ENCODE measurements at regions not wholly inside any gene's neighbourhood (a gene's known extent, or its start where the extent isn't known, plus 50 kb on each side); places are given as distances from the start of the nearest gene placed in this dataset.
A peak's percentile ranks its signal among the peaks of the same experiment; 100 is the strongest.

DNA sequence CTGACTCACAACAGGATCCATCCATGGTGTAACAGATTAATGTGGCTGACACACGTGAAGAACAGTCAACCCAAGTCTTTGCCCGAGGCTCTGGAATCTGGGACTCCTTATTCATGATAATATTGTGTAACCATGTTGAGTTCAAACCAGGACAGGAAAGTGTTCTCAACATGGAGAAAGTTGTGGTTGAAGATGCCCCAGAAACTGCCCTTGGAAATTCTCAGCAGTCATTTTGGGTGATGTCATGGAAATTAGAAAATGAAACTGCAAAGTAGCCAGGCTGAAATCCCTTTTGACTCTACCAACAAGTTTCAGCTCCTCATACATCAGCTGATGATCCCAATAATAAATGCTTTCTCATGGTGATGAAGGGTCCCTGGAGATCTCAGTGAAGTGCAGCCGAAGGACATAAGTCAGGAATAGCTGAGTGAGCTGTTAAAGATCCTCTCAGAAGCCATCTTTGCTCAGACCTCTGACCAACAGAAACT, 307.7 kb downstream of the TNS1 start:
- DNase-seq = peak; percentile 90
- H3K27me3 ChIP-seq (replicated peaks) = no peaks in the 10 kb centered on the region
- in situ Hi-C loops (cut with HindIII; ENCODE audit: low pct_ligation_motif_present, low sequenced_read_pairs) = no loop called here
- TF ChIP-seq, protein P1, sequence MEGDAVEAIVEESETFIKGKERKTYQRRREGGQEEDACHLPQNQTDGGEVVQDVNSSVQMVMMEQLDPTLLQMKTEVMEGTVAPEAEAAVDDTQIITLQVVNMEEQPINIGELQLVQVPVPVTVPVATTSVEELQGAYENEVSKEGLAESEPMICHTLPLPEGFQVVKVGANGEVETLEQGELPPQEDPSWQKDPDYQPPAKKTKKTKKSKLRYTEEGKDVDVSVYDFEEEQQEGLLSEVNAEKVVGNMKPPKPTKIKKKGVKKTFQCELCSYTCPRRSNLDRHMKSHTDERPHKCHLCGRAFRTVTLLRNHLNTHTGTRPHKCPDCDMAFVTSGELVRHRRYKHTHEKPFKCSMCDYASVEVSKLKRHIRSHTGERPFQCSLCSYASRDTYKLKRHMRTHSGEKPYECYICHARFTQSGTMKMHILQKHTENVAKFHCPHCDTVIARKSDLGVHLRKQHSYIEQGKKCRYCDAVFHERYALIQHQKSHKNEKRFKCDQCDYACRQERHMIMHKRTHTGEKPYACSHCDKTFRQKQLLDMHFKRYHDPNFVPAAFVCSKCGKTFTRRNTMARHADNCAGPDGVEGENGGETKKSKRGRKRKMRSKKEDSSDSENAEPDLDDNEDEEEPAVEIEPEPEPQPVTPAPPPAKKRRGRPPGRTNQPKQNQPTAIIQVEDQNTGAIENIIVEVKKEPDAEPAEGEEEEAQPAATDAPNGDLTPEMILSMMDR (IDR thresholded peaks at IDR 0.05; ENCODE audit: low read depth, low read length, missing control alignments) = no peak
- H3K4me3 ChIP-seq (ENCODE audit: low read depth, low read length) = no peak overlapping the region
- H3K27ac ChIP-seq = peak overlapping the region; percentile 71
- no peaks in the 10 kb centered on the region for H3K36me3 ChIP-seq (replicated peaks)

DNA sequence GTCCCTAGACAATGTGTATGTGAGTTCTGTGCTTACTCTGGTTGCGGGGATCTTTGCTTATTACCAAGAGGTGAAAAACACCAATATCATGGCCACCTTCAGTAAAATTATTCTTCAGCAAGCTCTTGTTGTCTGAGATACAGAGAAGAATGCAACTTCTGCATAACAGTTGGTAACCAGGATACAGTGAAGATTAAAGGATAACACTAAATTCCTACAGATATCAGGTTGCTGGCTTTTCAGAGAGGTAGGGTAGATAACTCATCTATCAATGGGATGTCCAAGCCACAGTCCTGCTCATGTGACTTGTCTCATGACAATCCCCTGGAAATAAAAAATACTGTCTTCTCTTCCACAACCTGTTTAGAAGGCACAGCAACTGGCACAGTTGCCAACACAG, 308.5 kb downstream of the TNS1 start:
- H3K27ac ChIP-seq = peak overlapping the region; percentile 49
- H3K4me3 ChIP-seq (ENCODE audit: low read depth, low read length) = no peak overlapping the region
- DNase-seq = no peak
- no peaks in the 10 kb centered on the region for H3K36me3 ChIP-seq (replicated peaks)
- in situ Hi-C loops (cut with HindIII; ENCODE audit: low pct_ligation_motif_present, low sequenced_read_pairs) = no loop called here
- no peaks in the 10 kb centered on the region for H3K27me3 ChIP-seq (replicated peaks)
- TF ChIP-seq, protein P1 (IDR thresholded peaks at IDR 0.05; ENCODE audit: low read depth, low read length, missing control alignments) = no peak

DNA sequence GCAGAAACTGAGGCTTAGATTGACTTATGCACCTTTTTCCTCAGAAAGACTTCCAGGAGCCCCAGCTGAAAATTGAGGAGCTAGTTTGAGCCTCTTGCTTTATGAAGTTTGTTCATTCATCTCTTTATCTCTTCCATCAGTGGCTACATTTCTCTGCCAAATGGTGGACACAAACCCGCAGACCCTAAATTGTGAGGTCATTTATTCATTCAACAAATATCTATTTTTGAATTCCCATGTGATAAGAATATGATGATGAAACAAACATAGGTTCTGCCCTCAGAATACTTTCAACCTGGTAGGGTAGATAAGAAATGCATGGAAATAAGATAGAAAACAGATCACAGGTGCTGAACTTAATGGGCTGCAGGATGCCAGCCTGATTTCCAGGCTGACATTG, 309.4 kb downstream of the TNS1 start:
- Histone ChIP-seq H3K27ac (no peak overlapping the region), H3K36me3 (replicated peaks) (no peaks in the 10 kb centered on the region), H3K27me3 (replicated peaks) (no peaks in the 10 kb centered on the region), H3K4me3 (ENCODE audit: low read depth, low read length) (no peak overlapping the region)
- TF ChIP-seq, protein P1 (IDR thresholded peaks at IDR 0.05; ENCODE audit: low read depth, low read length, missing control alignments) = no peak
- DNase-seq = no peak
- in situ Hi-C loops (cut with HindIII; ENCODE audit: low pct_ligation_motif_present, low sequenced_read_pairs) = no loop called here

DNA sequence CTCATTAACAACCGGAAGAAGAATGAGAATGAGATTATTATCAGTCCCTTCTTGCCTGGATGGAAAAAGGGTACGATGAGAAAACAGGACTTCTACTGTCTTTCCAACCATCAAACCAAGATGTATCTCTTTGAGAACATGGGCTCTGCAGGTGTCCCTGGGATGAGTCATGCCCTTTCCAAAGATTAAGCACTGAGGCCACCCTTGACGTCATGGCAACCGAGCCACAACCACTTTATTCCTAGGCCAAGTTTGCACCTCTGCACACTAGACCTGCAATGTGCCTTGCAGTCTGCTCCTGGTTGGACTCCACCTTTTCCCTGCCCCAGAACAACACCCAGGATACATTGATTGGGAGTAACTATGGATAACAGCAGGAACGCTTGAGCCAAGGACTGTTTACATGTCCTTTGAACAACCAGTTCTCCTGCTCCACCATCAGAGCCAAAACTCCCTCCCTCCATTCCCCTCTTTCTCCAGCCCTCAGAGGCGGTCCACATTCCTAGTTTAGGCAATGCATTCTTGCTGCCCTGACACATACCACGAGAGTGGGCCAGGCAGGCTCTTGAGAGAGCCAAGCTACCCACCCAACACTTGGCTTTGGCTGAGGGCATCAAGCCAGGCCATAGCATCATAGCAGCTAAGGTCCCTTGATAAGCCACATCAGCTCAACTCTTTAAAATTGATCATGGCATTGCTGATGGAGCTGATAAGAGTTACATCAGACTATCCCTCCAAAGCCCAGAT, 310.7 kb downstream of the TNS1 start:
- no peak for DNase-seq
- in situ Hi-C loops (cut with HindIII; ENCODE audit: low pct_ligation_motif_present, low sequenced_read_pairs) = no loop called here
- no peak overlapping the region for H3K27ac ChIP-seq
- no peaks in the 10 kb centered on the region for H3K36me3 ChIP-seq (replicated peaks)
- H3K27me3 ChIP-seq (replicated peaks) = peaks cover 2% of the 10 kb centered on the region
- TF ChIP-seq, protein P1 (IDR thresholded peaks at IDR 0.05; ENCODE audit: low read depth, low read length, missing control alignments) = no peak
- no peak overlapping the region for H3K4me3 ChIP-seq (ENCODE audit: low read depth, low read length)

DNA sequence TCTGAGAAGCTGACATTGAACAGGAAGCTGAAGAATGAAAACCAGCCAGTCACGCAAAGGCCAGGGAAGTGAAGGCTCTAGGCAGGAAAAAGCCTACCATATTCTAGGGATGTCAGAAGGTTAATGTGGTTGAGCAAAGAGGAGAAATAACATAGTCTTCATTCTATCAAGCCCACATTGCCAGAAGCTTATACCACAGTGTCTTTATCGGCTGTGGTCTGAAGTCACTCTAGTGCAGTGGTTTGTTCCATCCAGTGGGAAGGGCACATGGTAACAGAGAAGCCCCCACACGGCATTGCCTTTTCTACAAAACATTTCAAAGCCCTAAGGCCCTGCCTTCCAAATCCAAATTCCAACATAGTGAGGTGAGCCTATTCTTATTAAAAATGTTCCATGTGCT, 311.3 kb downstream of the TNS1 start:
- no peak overlapping the region for H3K4me3 ChIP-seq (ENCODE audit: low read depth, low read length)
- DNase-seq = no peak
- no peak overlapping the region for H3K27ac ChIP-seq
- no peaks in the 10 kb centered on the region for H3K36me3 ChIP-seq (replicated peaks)
- in situ Hi-C loops (cut with HindIII; ENCODE audit: low pct_ligation_motif_present, low sequenced_read_pairs) = no loop called here
- H3K27me3 ChIP-seq (replicated peaks) = peaks cover 2% of the 10 kb centered on the region
- TF ChIP-seq, protein P1 (IDR thresholded peaks at IDR 0.05; ENCODE audit: low read depth, low read length, missing control alignments) = no peak

DNA sequence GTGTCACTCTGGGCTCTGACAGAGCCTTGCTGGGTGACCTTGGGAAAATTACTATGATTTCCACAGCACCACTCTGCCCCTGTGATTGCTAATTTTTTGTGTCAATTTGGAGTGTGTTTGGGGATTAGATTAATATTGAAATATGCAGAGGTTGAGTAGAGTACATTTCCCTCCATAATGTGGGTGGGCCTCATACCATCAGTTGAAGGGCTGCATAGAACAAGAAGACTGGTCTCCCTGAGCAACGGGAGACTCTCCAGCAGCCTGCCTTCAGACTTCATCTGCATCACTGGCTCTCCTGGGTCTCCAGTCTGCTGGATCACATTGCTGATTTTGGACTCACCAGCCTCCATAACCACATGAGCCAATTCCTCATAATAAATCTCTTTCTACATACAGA, 313.7 kb downstream of the TNS1 start:
- TF ChIP-seq, protein P1 (IDR thresholded peaks at IDR 0.05; ENCODE audit: low read depth, low read length, missing control alignments) = no peak
- in situ Hi-C loops (cut with HindIII; ENCODE audit: low pct_ligation_motif_present, low sequenced_read_pairs) = no loop called here
- Histone ChIP-seq H3K4me3 (ENCODE audit: low read depth, low read length) (no peak overlapping the region), H3K36me3 (replicated peaks) (no peaks in the 10 kb centered on the region), H3K27ac (no peak overlapping the region), H3K27me3 (replicated peaks) (peaks cover 2% of the 10 kb centered on the region)
- no peak for DNase-seq

All from brain microvascular endothelial cell (primary cell).